K562 (cell line): ENCODE measurements at regions not wholly inside any gene's neighbourhood (a gene's known extent, or its start where the extent isn't known, plus 50 kb on each side); places are given as distances from the start of the nearest gene placed in this dataset.

Source experiments
- ARID1B ChIP-seq: fragments of 450-650 bp; IDR thresholded peaks from 2 replicates; pipeline ENCODE4 v1.6.1; 2016; ENCODE audit warnings: antibody characterized with exemption, mild to moderate bottlenecking, inconsistent platforms
- NELFE ChIP-seq: IDR thresholded peaks from 2 replicates; pipeline ENCODE4 v1.6.1; 2011; ENCODE audit warnings: mild to moderate bottlenecking; ENCODE audit not compliant: insufficient read depth, insufficient read length
- TAF9B ChIP-seq: fragments of 450-650 bp; IDR thresholded peaks from 2 replicates; pipeline ENCODE4 v1.6.1; 2018; ENCODE audit warnings: mild to moderate bottlenecking; ENCODE audit not compliant: partially characterized antibody
- ZNF668 ChIP-seq: fragments of 250-450 bp; sonication (Bioruptor Pico); IDR thresholded peaks from 2 replicates; pipeline ENCODE4 v1.8.0; 2022; ENCODE audit warnings: mild to moderate bottlenecking, inconsistent platforms
- TF ChIP-seq, protein P1 (sequence below): sonication (generic); formaldehyde crosslinking; IDR thresholded peaks from 2 replicates; pipeline ENCODE4 v1.8.1; 2023; ENCODE audit warnings: mild to moderate bottlenecking, missing genetic modification reagents
- TF ChIP-seq, protein P2 (sequence below): fragments of 200-800 bp; sonication (Bioruptor generic); IDR thresholded peaks from 2 replicates; pipeline ENCODE4 v1.6.1; 2016; ENCODE audit warnings: missing genetic modification characterization, missing compliant biosample characterization

DNA sequence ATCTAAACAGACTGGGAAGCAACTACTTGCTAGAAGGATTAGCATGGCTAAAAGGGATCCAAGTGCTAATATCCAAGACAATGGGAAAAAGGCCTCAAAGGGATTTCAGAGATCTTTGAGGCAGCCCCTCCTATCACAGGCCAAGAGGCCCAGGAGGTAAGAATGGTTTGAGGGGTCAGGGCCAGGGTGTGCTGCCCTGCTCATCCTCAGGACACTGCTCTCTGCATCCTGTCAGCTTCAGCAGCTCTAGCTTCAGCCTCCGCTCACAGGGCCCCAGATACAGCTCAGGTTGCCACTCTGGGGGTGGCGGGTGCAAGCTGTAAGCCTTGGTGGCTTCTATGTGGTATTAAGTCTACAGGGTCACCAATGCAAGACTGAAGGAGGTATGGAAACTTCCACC, 278.7 kb downstream of the PARP8 start (continued):
- TF ChIP-seq, protein P1, sequence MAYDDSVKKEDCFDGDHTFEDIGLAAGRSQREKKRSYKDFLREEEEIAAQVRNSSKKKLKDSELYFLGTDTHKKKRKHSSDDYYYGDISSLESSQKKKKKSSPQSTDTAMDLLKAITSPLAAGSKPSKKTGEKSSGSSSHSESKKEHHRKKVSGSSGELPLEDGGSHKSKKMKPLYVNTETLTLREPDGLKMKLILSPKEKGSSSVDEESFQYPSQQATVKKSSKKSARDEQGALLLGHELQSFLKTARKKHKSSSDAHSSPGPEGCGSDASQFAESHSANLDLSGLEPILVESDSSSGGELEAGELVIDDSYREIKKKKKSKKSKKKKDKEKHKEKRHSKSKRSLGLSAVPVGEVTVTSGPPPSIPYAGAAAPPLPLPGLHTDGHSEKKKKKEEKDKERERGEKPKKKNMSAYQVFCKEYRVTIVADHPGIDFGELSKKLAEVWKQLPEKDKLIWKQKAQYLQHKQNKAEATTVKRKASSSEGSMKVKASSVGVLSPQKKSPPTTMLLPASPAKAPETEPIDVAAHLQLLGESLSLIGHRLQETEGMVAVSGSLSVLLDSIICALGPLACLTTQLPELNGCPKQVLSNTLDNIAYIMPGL (CRISPR knock-in tag) = no peak
- TF ChIP-seq ZNF668 (CRISPR knock-in tag) (no peak), TAF9B (no peak), NELFE (no peak), ARID1B (no peak)
- TF ChIP-seq, protein P2, sequence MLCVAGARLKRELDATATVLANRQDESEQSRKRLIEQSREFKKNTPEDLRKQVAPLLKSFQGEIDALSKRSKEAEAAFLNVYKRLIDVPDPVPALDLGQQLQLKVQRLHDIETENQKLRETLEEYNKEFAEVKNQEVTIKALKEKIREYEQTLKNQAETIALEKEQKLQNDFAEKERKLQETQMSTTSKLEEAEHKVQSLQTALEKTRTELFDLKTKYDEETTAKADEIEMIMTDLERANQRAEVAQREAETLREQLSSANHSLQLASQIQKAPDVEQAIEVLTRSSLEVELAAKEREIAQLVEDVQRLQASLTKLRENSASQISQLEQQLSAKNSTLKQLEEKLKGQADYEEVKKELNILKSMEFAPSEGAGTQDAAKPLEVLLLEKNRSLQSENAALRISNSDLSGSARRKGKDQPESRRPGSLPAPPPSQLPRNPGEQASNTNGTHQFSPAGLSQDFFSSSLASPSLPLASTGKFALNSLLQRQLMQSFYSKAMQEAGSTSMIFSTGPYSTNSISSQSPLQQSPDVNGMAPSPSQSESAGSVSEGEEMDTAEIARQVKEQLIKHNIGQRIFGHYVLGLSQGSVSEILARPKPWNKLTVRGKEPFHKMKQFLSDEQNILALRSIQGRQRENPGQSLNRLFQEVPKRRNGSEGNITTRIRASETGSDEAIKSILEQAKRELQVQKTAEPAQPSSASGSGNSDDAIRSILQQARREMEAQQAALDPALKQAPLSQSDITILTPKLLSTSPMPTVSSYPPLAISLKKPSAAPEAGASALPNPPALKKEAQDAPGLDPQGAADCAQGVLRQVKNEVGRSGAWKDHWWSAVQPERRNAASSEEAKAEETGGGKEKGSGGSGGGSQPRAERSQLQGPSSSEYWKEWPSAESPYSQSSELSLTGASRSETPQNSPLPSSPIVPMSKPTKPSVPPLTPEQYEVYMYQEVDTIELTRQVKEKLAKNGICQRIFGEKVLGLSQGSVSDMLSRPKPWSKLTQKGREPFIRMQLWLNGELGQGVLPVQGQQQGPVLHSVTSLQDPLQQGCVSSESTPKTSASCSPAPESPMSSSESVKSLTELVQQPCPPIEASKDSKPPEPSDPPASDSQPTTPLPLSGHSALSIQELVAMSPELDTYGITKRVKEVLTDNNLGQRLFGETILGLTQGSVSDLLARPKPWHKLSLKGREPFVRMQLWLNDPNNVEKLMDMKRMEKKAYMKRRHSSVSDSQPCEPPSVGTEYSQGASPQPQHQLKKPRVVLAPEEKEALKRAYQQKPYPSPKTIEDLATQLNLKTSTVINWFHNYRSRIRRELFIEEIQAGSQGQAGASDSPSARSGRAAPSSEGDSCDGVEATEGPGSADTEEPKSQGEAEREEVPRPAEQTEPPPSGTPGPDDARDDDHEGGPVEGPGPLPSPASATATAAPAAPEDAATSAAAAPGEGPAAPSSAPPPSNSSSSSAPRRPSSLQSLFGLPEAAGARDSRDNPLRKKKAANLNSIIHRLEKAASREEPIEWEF (CRISPR knock-in tag) = no peak
